ENCODE measurements at regions not wholly inside any gene's neighbourhood (a gene's known extent, or its start where the extent isn't known, plus 50 kb on each side); places are given as distances from the start of the nearest gene placed in this dataset.

- Histone ChIP-seq H3K18ac (ENCODE audit: low read depth, low read length) (no peak overlapping the region), H3K14ac (replicated peaks; ENCODE audit: low read depth, low read length) (no peak overlapping the region), H3K36me3 (ENCODE audit: control insufficient read depth, insufficient read depth, low read length) (no peaks in the 10 kb centered on the region), H4K20me1 (ENCODE audit: insufficient read depth, low read length) (no peaks in the 10 kb centered on the region), H2BK15ac (ENCODE audit: low read depth, low read length) (no peak overlapping the region), H3K27ac (ENCODE audit: insufficient read depth, low read length) (no peak overlapping the region), H4K8ac (ENCODE audit: low read depth in 2 of 2, low read length in 2 of 2) (no peak overlapping the region), H3K9me1 (ENCODE audit: insufficient read depth, low read length) (no peaks in the 10 kb centered on the region), H4K91ac (ENCODE audit: insufficient read depth, low read depth, low read length) (no peak overlapping the region), H3K23ac (ENCODE audit: low read depth, low read length) (no peak overlapping the region), H3K56ac (ENCODE audit: extremely low read depth, insufficient read depth, low read length) (no peak overlapping the region), H3K27me3 (ENCODE audit: control insufficient read depth, insufficient read depth, low read length) (no peaks in the 10 kb centered on the region), H2AFZ (replicated peaks; ENCODE audit: low read length, poor library complexity) (no peak overlapping the region), H3K4me3 (ENCODE audit: insufficient read depth, low read depth, low read length) (no peak overlapping the region), H2BK120ac (ENCODE audit: low read depth, low read length) (no peak overlapping the region), H4K5ac (ENCODE audit: low read depth, low read length) (no peak overlapping the region), H2AK5ac (ENCODE audit: low read depth, low read length) (no peak overlapping the region), H2AK9ac (replicated peaks; ENCODE audit: low read depth, low read length, poor library complexity) (no peak overlapping the region), H3K9ac (ENCODE audit: low read depth, low read length) (no peak overlapping the region), H3K79me1 (ENCODE audit: low read depth in 1 of 2, low read length in 2 of 2) (no peaks in the 10 kb centered on the region), H3K9me3 (ENCODE audit: control insufficient read depth, insufficient read depth, low read length) (no peaks in the 10 kb centered on the region), H3K4me1 (ENCODE audit: control insufficient read depth, insufficient read depth, low read length) (no peaks in the 10 kb centered on the region), H2BK5ac (ENCODE audit: low read depth, low read length, poor library complexity, severe bottlenecking) (no peak overlapping the region), H3K4ac (ENCODE audit: low read depth, low read length) (no peak overlapping the region), H2BK20ac (ENCODE audit: low read depth, low read length) (no peak overlapping the region), H3K4me2 (ENCODE audit: low read depth, low read length) (no peak overlapping the region)
- dilution Hi-C loops (cut with HindIII; ENCODE audit: low sequenced_read_pairs, unreplicated experiment) = no loop called here
- DNase-seq = no peak
- WGBS, 2 experiments (ENCODE audit: extremely low coverage in 2 of 2, insufficient read length in 1 of 2) = no CpG with 5 or more reads among the region's 3 CpGs
- no TSS peak for BruUV-seq (replicated peaks)
- in situ Hi-C loops (cut with MboI; ENCODE audit: low sequenced_read_pairs) = no loop called here
- CTCF ChIA-PET = no interaction called here
- intact Hi-C loops (cut with micrococcal nuclease) = no loop called here
- TF ChIP-seq SMC3 (IDR thresholded peaks at IDR 0.05; ENCODE audit: low read depth, low read length) = no peak
- no peak for TF ChIP-seq CTCF (conservative IDR thresholded peaks at IDR 0.05; ENCODE audit: low read depth, low read length)
- TF ChIP-seq USF2 (IDR thresholded peaks at IDR 0.05; ENCODE audit: low read depth, low read length) = no peak
- no peak for TF ChIP-seq FOS (IDR thresholded peaks at IDR 0.05; ENCODE audit: low read depth, low read length)
- TF ChIP-seq NFE2L2 (IDR thresholded peaks at IDR 0.05; ENCODE audit: low read depth, low read length) = no peak
- TF ChIP-seq MXI1 (IDR thresholded peaks at IDR 0.05; ENCODE audit: borderline replicate concordance, low read depth, low read length) = no peak
- TF ChIP-seq BHLHE40 (IDR thresholded peaks at IDR 0.05; ENCODE audit: low read depth, low read length) = no peak
- TF ChIP-seq RAD21 (IDR thresholded peaks at IDR 0.05; ENCODE audit: low read length) = no peak
- TF ChIP-seq ELK1 (IDR thresholded peaks at IDR 0.05; ENCODE audit: borderline replicate concordance, low read depth, low read length) = no peak
- no peak for TF ChIP-seq MAFK (IDR thresholded peaks at IDR 0.05; ENCODE audit: low read depth, low read length)
- no peak for TF ChIP-seq RFX5 (IDR thresholded peaks at IDR 0.05; ENCODE audit: low read depth, low read length)
- TF ChIP-seq CEBPB (IDR thresholded peaks at IDR 0.05; ENCODE audit: low read depth, low read length) = no peak
- no peak for TF ChIP-seq CHD1 (IDR thresholded peaks at IDR 0.05; ENCODE audit: low read depth, low read length)
- TF ChIP-seq MAZ (IDR thresholded peaks at IDR 0.05; ENCODE audit: borderline replicate concordance, low read depth, low read length) = no peak
- TF ChIP-seq POLR2A (IDR thresholded peaks at IDR 0.05; ENCODE audit: low read depth, low read length) = no peak
- no peak for TF ChIP-seq RCOR1 (IDR thresholded peaks at IDR 0.05; ENCODE audit: insufficient replicate concordance, low read length)
- no peak for ATAC-seq (ENCODE audit: low read depth)
- POLR2A ChIA-PET (ENCODE audit: unreplicated experiment) = no interaction called here
Observed at GRCh38 chr7:148481147-148481526, 109.4 kb upstream of the C7orf33 start.

Data from IMR-90 (cell line).